Right ventricle myocardium superior (tissue), 1 donor: ENCODE measurements at regions not wholly inside any gene's neighbourhood (a gene's known extent, or its start where the extent isn't known, plus 50 kb on each side); places are given as distances from the start of the nearest gene placed in this dataset.

ENCODE experiments used
- ATAC-seq: fragments of 200-7000 bp; cut with Tn5 transposase; one replicate; pipeline ENCODE4 v1.9.1; 2020; ENCODE audit warnings: mild to moderate bottlenecking; ENCODE audit not compliant: poor library complexity
- DNase-seq: peaks from one replicate; pipeline ENCODE4 v3.0.0-alpha.2; 2020
- intact Hi-C: fragments of 100-400 bp; cut with DNase I; formaldehyde crosslinking; loops from one replicate; pipeline ENCODE4 v1.11.2; 2022
- donor health status: DM: no; HTN: yes; CAD: no; lungs with severe emphysema.

DNA sequence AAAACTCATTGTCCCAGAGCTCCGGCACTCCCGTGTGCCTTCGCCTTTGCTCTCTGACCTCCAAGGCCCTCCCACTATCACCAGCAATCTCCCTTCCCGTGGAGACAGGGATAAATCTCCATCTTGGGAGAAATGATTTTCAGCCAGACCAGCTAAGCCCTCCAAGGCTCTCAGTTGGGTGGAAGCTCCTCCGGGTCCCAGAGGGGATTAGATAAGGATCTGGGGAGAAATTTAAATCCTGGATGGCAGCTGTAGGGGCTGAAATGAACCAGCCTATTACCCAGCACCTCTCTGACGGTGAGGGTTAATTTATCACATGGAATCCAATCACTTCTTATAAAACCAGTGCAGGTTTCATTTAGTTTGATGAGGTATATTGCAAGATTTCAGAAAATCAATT is 366.2 kb downstream of the FBXW7 start:
- intact Hi-C loops = no loop called here
- no peak for ATAC-seq

GRCh38 chr4:152168987-152169616 is 366.8 kb downstream of the FBXW7 start:
- ATAC-seq (no peak), DNase-seq (no peak)
- intact Hi-C loops = no loop called here

More for the DNA sequence above, 366.2 kb downstream of the FBXW7 start:
- DNase-seq = no peak

DNA sequence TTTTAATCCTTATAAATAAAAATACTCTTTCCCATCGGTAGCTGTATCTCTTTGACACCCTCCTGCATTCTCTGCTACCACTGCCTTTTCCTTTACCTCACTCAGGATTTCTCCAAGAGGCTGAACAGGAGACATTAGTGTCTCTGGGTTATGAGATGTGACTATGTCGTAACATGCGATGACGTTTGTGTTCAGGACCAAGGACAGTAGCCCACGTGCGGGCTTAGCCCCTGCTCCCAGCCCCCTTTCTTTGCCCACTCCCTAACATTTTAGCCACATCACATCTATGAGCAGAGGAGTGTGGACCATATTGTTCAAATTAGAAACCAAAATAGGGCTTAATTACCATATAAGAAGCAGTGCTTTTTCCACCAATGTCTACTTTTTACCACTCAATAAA is 369.3 kb downstream of the FBXW7 start:
- peak; percentile 29 for ATAC-seq
- no peak for DNase-seq
- intact Hi-C loops = no loop called here

DNA sequence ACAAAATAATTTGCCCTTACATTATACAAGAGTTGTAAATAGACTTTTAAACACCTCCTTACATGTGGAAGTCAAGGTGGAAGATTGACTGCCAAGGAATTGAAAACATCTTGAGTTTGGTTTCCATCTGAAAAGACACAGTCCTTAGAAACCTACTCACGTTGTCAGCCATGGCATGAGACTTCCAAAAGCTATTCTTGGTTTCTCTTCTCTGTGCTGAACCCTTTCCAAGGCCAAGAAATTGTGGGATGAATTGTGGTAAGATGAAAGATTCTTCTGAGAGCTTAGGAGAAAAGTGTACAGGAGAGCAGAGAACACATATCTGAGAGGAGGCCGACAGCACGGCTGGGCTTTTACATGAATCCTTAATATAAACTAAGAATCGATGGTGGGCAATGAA is 370.0 kb downstream of the FBXW7 start:
- ATAC-seq = no peak
- intact Hi-C loops = no loop called here
- no peak for DNase-seq

- intact Hi-C loops = no loop called here
- no peak for DNase-seq
- ATAC-seq = no peak
Measured at GRCh38 chr4:152165146-152165545, 370.7 kb downstream of the FBXW7 start.

GRCh38 chr4:152164561-152164960 is 371.3 kb downstream of the FBXW7 start:
- DNase-seq (no peak), ATAC-seq (no peak)
- intact Hi-C loops = no loop called here

DNA sequence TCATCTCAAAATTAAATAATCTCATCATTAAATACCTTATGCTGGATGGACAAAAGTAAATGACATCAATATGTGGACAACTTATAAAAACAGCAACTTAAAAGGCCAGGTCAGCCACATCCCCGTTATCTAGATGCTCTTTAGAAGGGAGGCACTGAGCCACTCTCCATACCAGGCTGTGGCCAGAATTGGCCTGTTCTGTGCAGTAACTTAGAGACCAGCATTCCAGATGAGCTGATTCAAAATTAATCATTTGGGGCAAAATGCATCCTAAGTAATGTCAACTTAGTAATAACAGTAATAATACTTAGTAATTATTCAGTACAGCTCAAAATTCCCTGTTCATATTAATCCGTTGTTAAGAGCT is 373.6 kb downstream of the FBXW7 start:
- DNase-seq (no peak), ATAC-seq (no peak)
- intact Hi-C loops = no loop called here

GRCh38 chr4:152161676-152162330 is 374.1 kb downstream of the FBXW7 start:
- ATAC-seq (peak; percentile 64), DNase-seq (no peak)
- intact Hi-C loops = no loop called here

DNA sequence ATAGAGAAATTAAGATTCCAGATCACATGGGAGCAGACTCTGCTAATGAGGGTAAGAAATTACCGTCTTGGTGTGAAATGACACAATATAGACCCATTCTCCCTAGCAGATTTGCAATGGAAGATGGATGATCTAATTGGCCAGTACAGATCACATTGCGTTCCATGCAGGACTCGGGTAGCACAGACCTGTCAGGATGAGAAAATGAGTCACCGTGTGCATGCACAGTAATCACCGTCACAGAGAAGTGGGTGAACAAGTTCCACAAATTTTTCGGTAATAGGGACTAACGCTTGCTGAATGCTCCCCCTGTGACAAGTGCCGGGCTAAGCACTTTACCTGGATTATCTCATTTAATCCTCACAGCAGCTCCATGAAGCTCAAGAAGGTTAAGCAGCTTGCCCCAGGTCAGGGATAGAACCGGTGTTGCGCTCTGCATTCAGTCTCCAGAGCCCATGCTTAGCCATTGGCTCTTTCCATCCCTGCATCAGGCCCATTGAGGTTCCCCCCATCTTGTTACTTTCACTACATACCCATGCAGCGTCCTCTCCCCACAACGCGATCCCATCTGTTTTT is 375.6 kb downstream of the FBXW7 start:
- DNase-seq (no peak), ATAC-seq (no peak)
- intact Hi-C loops = no loop called here

DNA sequence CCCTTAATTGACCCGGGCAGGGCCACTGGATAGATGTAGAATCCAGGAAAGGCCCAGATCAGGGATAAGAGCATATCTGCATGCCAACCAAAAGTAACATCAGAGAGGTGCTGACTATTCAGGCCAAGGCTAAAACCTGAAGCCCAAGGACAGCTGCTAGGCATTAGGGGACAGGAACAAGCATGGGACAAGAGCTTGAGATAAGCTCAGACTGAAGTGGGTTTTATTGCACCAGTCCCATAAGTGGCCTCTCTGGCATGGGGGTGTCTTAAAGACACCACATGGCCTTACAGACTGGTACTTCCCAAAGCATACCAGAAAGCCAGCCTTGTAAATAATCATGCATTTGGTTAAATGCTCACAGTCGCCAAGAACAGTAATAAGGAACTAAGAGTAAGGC is 376.1 kb downstream of the FBXW7 start:
- ATAC-seq (peak; percentile 44), DNase-seq (no peak)
- intact Hi-C loops = no loop called here

GRCh38 chr4:152158225-152158624 is 377.7 kb downstream of the FBXW7 start:
- DNase-seq (no peak), ATAC-seq (no peak)
- intact Hi-C loops = no loop called here

DNA sequence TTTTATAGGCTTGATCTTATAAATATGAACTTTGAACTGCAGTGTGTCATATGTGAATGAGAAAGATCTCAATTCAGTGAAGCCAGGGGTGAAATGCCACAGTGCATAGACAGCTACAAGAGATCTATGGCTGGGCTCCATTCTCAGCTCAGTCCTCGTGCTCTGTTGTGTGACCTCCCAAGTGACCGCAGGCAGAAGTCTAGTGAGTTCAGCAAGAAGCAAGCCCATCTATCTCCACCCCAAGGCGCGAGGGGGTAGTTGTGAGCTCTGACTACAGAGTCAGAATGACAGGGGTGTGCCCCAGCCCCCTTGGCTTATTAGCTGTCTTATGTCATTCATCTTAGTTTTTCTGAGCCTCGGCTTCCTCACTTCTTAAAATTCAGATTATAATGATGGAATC is 378.3 kb downstream of the FBXW7 start:
- ATAC-seq (no peak), DNase-seq (no peak)
- intact Hi-C loops = no loop called here

GRCh38 chr4:152156442-152156841 is 379.4 kb downstream of the FBXW7 start:
- ATAC-seq = peak; percentile 91
- DNase-seq = peak; percentile 73
- intact Hi-C loops = no loop called here

DNA sequence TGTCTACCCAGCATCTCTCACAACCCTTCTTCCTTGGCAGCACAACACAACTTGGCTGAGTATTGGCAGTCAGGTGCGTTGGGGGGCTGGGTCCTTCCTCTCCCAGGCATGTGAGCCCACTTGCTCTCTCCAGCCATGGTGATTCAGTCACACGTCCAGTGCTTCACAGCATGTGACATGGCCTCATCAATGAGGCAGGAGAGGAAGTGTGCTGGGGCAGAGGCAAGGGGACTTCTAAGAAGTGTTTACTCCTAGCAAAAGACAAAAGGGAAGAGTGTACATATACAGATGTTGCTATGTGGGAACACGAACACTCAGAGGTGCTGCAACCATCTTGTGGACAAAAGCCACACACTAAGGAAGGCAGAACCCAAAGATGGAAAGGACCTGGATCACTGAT is 380.8 kb downstream of the FBXW7 start:
- ATAC-seq (no peak), DNase-seq (no peak)
- intact Hi-C loops = no loop called here

DNA sequence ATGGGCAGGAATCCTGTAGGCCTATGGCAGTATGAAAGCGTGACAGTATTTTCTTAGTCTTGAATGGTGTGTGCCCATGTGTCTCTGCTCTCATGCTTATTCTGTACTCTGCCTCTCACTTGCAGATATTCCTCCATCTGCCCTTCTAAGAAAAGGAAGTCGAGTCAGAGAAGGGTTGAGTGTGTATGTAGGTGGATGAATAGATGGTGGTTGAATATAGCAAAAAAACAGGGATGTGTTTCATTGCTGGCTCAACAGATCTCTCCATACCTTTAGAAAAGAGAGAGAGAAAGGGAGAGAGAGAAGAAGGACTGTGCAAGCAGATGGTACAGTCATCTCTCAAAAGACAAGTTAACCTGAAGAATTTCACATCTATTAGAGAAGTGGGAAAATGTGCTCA is 381.5 kb downstream of the FBXW7 start:
- intact Hi-C loops = no loop called here
- no peak for ATAC-seq

GRCh38 chr4:152153476-152154270 is 382.2 kb downstream of the FBXW7 start:
- DNase-seq (no peak), ATAC-seq (no peak)
- intact Hi-C loops = no loop called here

More for the DNA sequence above, 381.5 kb downstream of the FBXW7 start:
- no peak for DNase-seq

- intact Hi-C loops = no loop called here
- DNase-seq (no peak), ATAC-seq (no peak)
Measured at GRCh38 chr4:152150214-152150613, 385.7 kb downstream of the FBXW7 start.

GRCh38 chr4:152149745-152150144 is 386.1 kb downstream of the FBXW7 start:
- ATAC-seq (no peak), DNase-seq (no peak)
- intact Hi-C loops = no loop called here

GRCh38 chr4:152148057-152148456 is 387.2 kb upstream of the GATB start:
- DNase-seq (no peak), ATAC-seq (no peak)
- intact Hi-C loops = no loop called here

- ATAC-seq (no peak), DNase-seq (no peak)
- intact Hi-C loops = no loop called here
Measured at GRCh38 chr4:152146244-152146643, 385.4 kb upstream of the GATB start.
